OCI-LY7 (cell line): ENCODE measurements at regions not wholly inside any gene's neighbourhood (a gene's known extent, or its start where the extent isn't known, plus 50 kb on each side); places are given as distances from the start of the nearest gene placed in this dataset.

ENCODE experiments used
- BruUV-seq: library from RNA; stranded (reverse); fragments of 400-500 nt; replicated peaks from 2 replicates; lab custom pipeline; 2021; lab: Mats Ljungman, UMichigan
- CTCF ChIA-PET: fragments of 300-600 bp; sonication (Branson Sonifier 250); formaldehyde crosslinking; loops from one replicate; lab custom pipeline; 2022; ENCODE audit warnings: antibody characterized with exemption; ENCODE audit not compliant: unreplicated experiment; lab: Charles Lee
- POLR2A ChIA-PET: fragments of 300-600 bp; sonication (Branson Sonifier 250); formaldehyde crosslinking; loops from one replicate; lab custom pipeline; 2022; ENCODE audit warnings: antibody characterized with exemption; lab: Charles Lee
- DNase-seq: peaks from one replicate; pipeline ENCODE4 v3.0.0-alpha.2; 2015; ENCODE audit warnings: low spot score
- H2AFZ ChIP-seq: fragments of 200-600 bp; sonication (generic), shearing (Covaris generic); 2 replicates; pipeline ENCODE4 v1.6.1; 2014; ENCODE audit warnings: mild to moderate bottlenecking, antibody characterized with exemption, low read length, moderate library complexity
- H3K27ac ChIP-seq: fragments of 200-600 bp; sonication (generic); 2 replicates; pipeline ENCODE4 v1.5.1; 2014; ENCODE audit warnings: mixed run types, low read depth, mild to moderate bottlenecking, moderate library complexity, low read length, inconsistent platforms; ENCODE audit not compliant: poor library complexity, severe bottlenecking
- H3K36me3 ChIP-seq: fragments of 200-600 bp; sonication (generic); 2 replicates; pipeline ENCODE4 v1.6.1; 2014; ENCODE audit warnings: mild to moderate bottlenecking, antibody characterized with exemption, low read length, moderate library complexity, mixed read lengths; ENCODE audit not compliant: insufficient read depth
- H3K4me1 ChIP-seq: fragments of 200-600 bp; sonication (generic); 2 replicates; pipeline ENCODE4 v1.5.1; 2014; ENCODE audit warnings: mild to moderate bottlenecking, low read length; ENCODE audit not compliant: insufficient read depth, poor library complexity, severe bottlenecking
- H3K4me2 ChIP-seq: fragments of 200-600 bp; sonication (generic); 2 replicates; pipeline ENCODE4 v1.6.1; 2014; ENCODE audit warnings: mild to moderate bottlenecking, low read length
- H3K4me3 ChIP-seq: fragments of 200-600 bp; sonication (generic); 2 replicates; pipeline ENCODE4 v1.5.1; 2014; ENCODE audit warnings: mild to moderate bottlenecking, low read depth, low read length; ENCODE audit not compliant: poor library complexity, severe bottlenecking
- H3K79me2 ChIP-seq: fragments of 200-600 bp; sonication (generic); 2 replicates; pipeline ENCODE4 v1.6.1; 2016; ENCODE audit warnings: low read depth, mild to moderate bottlenecking, low read length, moderate library complexity, mixed read lengths; ENCODE audit not compliant: insufficient read depth
- H3K9me2 ChIP-seq: fragments of 200-600 bp; sonication (generic); 2 replicates; pipeline ENCODE4 v1.6.1; 2016; ENCODE audit warnings: mild to moderate bottlenecking, low read length, mixed read lengths; ENCODE audit not compliant: insufficient read depth
- H3K9me3 ChIP-seq: fragments of 200-600 bp; sonication (generic); 2 replicates; pipeline ENCODE4 v1.6.1; 2014; ENCODE audit warnings: mild to moderate bottlenecking, mixed run types, low read length, mixed read lengths
- H4K20me1 ChIP-seq: fragments of 200-600 bp; sonication (generic); 2 replicates; pipeline ENCODE4 v1.6.1; 2014; ENCODE audit warnings: mild to moderate bottlenecking, antibody characterized with exemption, low read length, moderate library complexity, mixed read lengths; ENCODE audit not compliant: insufficient read depth
- EZH2phosphoT487 ChIP-seq: fragments of 200-600 bp; sonication (generic); IDR thresholded peaks from 2 replicates; pipeline ENCODE4 v1.6.1; 2018; ENCODE audit warnings: low read depth, borderline replicate concordance, mild to moderate bottlenecking, mixed run types, antibody characterized with exemption, low read length, moderate library complexity, mixed read lengths
- intact Hi-C: fragments of 100-400 bp; cut with micrococcal nuclease; formaldehyde crosslinking; loops from one replicate; pipeline ENCODE4 v1.10.0; 2022; ENCODE audit not compliant: unreplicated experiment
- TF ChIP-seq, protein P1 (sequence below): fragments of 200-600 bp; sonication (generic); conservative IDR thresholded peaks from 2 replicates; pipeline ENCODE4 v1.5.1; 2014; ENCODE audit warnings: mild to moderate bottlenecking, antibody characterized with exemption, low read length, moderate library complexity, mixed read lengths

DNA sequence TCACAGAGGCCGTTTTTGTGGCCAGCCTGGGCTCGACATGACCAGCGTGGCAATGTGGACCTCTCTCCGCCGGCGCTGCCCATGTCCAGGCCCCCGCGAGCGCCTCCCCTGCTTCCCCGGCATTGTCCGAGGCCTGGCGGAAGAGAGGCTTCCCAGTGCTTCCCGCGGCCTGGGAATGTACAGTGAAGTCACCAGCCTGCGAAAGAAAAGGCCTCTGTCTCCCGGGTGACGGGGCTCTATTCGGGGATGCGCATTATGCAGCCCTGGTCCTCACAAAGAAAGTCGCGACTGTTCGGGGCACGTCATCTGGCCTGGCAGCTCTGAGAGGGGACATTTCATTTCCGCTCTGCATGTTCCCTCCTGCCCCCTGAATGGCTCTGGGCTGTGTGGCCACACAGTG, 109.2 kb upstream of the AGAP1 start:
- TF ChIP-seq EZH2phosphoT487: no peak
- TF ChIP-seq, protein P1, sequence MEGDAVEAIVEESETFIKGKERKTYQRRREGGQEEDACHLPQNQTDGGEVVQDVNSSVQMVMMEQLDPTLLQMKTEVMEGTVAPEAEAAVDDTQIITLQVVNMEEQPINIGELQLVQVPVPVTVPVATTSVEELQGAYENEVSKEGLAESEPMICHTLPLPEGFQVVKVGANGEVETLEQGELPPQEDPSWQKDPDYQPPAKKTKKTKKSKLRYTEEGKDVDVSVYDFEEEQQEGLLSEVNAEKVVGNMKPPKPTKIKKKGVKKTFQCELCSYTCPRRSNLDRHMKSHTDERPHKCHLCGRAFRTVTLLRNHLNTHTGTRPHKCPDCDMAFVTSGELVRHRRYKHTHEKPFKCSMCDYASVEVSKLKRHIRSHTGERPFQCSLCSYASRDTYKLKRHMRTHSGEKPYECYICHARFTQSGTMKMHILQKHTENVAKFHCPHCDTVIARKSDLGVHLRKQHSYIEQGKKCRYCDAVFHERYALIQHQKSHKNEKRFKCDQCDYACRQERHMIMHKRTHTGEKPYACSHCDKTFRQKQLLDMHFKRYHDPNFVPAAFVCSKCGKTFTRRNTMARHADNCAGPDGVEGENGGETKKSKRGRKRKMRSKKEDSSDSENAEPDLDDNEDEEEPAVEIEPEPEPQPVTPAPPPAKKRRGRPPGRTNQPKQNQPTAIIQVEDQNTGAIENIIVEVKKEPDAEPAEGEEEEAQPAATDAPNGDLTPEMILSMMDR: no peak
- H3K4me3 ChIP-seq: no peak overlapping the region
- H3K9me2 ChIP-seq: no peaks in the 10 kb centered on the region
- H3K4me2 ChIP-seq: no peak overlapping the region
- H3K79me2 ChIP-seq: no peaks in the 10 kb centered on the region
- no peak overlapping the region for H2AFZ ChIP-seq
- POLR2A ChIA-PET: no interaction called here
- no peak overlapping the region for H3K27ac ChIP-seq
- no peaks in the 10 kb centered on the region for H4K20me1 ChIP-seq
- intact Hi-C loops: no loop called here
- CTCF ChIA-PET: no interaction called here
- no peaks in the 10 kb centered on the region for H3K4me1 ChIP-seq
- no peaks in the 10 kb centered on the region for H3K36me3 ChIP-seq
- no peaks in the 10 kb centered on the region for H3K9me3 ChIP-seq
- no TSS peak for BruUV-seq
- no peak for DNase-seq

DNA sequence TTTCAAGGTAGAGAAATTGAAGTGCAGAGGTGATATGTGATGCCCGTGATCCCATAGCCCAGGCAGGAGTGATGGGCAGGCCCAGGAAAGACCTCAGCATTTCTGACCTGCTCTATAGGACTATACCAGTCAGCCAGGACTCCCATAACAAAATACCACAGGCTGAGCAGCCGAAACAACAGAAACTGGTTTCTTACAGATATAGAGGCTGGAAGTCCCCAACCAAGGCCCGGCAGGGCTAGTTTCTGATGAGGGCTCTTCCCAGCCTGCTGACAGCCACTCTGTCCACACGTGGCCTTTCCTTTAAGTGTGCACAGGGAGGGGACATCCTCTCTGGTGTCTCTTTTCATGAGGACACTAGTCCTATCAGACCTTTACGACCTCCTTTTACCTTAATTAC, 104.2 kb upstream of the AGAP1 start:
- Histone ChIP-seq H2AFZ (peak overlapping the region; percentile 52), H3K4me2 (no peak overlapping the region), H3K9me2 (no peaks in the 10 kb centered on the region), H3K4me3 (no peak overlapping the region), H3K36me3 (no peaks in the 10 kb centered on the region), H3K27ac (no peak overlapping the region), H3K9me3 (no peaks in the 10 kb centered on the region), H3K79me2 (no peaks in the 10 kb centered on the region), H3K4me1 (no peaks in the 10 kb centered on the region), H4K20me1 (no peaks in the 10 kb centered on the region)
- no TSS peak for BruUV-seq
- no peak for TF ChIP-seq EZH2phosphoT487
- TF ChIP-seq, protein P1: no peak
- DNase-seq: no peak
- intact Hi-C loops: no loop called here
- POLR2A ChIA-PET: interaction anchor here (0.7 kb wide), 1 partner anchor 1006 kb away, joined by 3 read pairs; no protein-coding TSS in a partner anchor
- CTCF ChIA-PET: no interaction called here

DNA sequence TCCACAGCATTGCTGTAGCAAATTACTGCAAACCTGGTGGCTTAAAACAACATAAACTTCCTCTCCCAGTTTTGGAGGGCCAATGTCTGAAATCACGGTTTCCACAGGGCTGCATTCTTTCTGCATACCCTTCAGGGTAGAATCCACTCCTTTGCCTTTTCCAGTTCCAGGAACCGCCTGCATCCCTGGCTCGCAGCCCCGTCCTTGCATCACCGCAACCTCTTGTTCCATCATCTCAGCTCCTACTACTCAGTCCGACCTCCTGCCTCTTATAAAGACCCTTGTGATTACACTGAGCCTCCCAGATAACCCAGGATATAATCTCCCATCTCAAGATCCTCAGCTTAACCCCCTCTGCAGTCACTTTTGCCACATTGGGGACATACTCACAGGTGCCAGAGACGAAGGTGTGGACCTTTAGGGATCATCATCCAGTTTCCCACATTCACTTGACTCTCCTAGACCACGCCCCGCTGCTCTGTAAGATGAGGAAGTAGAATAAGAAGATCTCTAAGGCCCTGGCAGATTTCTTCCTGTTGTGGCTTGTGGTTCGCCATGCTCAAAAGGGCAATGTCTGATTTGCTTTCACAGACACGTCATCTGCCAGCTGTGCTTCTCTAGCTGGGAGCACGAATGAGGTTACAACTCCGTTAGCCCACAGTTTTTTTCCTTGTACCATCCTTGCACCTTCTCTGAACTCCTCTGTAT, 103.6 kb upstream of the AGAP1 start:
- ChIA-PET POLR2A (no interaction called here), CTCF (no interaction called here)
- Histone ChIP-seq H3K27ac (no peak overlapping the region), H3K4me1 (no peaks in the 10 kb centered on the region), H3K9me2 (no peaks in the 10 kb centered on the region), H2AFZ (peak overlapping the region; percentile 52), H3K4me2 (0 out of 2 replicates have a peak overlapping the region, but pooled peaks have one; percentile 13), H3K9me3 (no peaks in the 10 kb centered on the region), H3K4me3 (no peak overlapping the region), H3K36me3 (no peaks in the 10 kb centered on the region), H4K20me1 (no peaks in the 10 kb centered on the region), H3K79me2 (no peaks in the 10 kb centered on the region)
- no peak for TF ChIP-seq EZH2phosphoT487
- TF ChIP-seq, protein P1: no peak
- DNase-seq: peak; percentile 68
- BruUV-seq: no TSS peak
- intact Hi-C loops: no loop called here
